HG03025 (cell line): ENCODE measurements at regions not wholly inside any gene's neighbourhood (a gene's known extent, or its start where the extent isn't known, plus 50 kb on each side); places are given as distances from the start of the nearest gene placed in this dataset.

ENCODE experiments used
- ATAC-seq: cut with Tn5 transposase; IDR thresholded peaks from one replicate; pipeline ENCODE4 v1.9.1; 2021; ENCODE audit warnings: mild to moderate bottlenecking, moderate library complexity; ENCODE audit not compliant: unreplicated experiment, low FRiP score

DNA sequence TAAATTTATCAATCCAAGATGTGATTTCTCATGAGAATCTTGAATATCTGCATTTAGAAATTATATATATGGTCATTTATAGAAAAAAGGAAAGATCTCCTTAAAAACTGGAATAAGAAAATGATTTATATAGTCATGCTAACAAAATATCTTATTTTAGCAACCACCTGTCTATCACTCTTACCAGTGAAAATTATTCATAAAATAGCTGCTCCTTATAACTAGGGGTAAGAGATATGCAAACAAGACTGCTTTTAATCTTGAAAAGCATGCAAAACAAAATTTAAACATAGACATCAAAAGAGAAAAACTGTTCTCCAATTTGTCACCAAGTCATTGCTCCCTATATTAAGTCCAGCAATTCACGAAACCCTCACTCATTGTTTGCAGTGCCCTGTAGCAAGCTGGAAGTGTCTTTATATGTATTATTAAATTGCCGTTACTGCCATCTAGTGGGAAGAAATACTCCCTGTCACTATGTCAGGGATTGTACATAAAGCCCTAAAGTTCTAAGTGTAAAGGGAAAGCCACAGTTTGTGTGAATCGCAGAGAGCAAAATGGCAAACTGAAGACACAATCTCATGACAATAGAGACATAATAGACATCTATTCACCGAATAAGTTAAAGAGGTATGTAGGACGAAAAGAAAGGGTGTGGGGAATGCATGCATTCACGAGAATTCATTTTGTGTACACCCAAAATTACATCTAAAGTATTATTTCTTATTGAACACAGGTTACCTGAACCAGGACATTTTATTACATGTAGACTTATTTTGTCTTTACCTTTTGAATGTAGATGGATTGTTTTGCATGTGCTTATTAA lies 600.5 kb downstream of the USP25 start:
- ATAC-seq: peak; percentile 75

DNA sequence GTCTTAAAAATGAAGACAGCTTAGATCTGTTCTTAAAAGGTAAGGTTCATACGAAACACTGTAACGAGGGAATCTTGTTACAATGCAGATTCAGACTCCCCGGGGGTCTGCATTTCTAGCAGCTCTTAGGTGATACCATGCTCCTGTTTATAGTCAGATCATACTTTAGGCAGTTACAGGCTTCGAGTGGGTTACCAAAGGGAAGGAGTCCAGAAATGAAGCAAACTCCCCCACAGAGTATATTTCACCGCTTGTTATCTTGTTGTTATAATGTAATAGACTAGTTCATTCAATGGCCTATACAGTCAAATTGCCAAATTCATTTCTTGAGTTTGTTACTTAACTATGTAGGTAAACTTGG lies 601.1 kb downstream of the USP25 start:
- ATAC-seq: no peak

DNA sequence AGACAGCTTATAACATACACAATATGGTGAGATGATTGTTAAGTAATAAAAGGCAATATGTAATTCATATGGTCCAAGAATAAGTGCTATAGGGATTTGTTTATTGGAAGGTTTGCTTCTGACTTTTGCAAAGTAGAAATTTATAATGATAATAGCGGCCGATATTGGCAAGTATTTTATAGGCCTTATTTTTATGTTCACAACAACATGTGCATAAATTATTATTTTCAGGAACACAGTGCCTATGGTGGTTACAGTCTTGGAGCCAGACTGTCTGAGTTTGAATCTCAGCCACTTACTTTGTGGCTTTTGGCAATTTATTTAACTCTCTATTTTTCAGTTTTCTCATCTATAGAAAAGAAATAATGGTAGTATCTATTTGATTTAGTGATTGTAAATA lies 607.5 kb downstream of the USP25 start:
- no peak for ATAC-seq

DNA sequence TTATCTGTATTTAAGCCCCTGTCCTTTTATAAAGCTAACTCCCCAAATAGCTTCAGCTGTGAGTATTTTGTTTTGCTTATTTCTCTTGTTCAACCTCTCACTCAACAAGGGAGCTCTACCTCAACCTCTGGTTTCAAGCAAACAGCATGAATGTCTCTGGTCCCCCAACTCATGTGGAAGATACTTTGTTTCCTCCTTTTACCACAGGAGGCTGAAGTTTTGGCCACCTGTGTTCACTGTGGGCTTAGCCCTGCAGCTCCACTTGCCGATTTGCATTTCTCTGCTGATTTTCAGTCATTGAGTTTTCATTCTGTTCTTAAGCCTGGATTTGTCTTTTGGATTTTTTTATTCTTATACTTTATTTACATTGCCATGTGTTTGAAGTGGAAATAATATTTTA lies 613.1 kb downstream of the USP25 start:
- ATAC-seq: no peak

DNA sequence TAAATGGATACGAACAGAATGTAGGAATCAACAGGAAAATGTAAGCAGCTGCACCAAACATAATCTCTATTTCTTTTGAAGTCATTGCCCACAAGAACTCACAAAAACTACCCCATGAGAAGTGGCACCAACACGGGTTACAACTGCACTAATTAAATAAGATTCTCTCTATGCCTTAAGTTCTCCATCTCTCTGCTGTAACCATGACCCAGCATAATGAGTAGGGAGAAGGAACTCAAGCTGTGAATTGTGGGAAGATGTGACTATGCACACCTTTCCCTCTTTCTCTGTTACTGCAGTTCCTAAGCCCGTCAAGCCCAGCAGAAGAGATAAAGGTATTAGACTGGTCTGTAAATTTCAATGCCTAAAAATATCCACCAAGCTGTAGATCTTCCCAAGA lies 614.0 kb downstream of the USP25 start:
- ATAC-seq: no peak

DNA sequence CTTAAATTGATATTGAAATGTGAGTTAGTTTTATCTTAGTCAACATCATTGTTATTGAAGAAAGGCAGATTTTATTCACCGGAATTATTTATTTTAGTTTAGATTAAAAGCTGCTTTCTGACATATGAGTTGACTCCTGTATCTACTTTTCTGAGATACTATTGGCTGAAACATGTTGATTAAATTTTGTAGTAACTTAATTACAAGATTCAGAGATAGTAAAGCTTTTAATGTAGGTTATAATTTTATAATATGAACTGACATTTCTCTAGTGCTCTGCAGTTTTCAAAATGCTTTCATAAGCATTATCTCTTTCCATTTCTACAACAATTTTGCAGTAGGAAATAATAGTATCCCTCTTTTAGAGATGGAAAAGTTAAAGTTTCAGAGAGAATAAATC lies 616.0 kb downstream of the USP25 start:
- no peak for ATAC-seq

DNA sequence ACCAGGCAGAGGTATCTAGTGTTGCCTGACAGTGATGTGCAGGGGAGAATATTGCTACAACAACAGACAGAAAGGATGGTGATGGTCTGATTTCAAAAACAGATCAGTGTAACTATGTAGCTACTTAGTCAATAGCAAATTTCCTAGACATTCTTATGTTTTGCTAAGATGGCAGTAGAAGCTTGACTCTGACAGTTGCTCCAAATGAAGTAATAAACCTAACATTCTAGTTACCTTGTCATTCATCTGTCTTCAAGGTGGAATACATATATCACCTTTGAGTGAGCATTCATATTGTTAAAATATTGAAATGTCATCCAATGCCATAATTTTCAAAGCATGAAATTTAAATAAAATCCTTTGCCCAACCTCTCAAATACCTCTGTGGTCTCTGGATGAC lies 617.4 kb downstream of the USP25 start:
- no peak for ATAC-seq

DNA sequence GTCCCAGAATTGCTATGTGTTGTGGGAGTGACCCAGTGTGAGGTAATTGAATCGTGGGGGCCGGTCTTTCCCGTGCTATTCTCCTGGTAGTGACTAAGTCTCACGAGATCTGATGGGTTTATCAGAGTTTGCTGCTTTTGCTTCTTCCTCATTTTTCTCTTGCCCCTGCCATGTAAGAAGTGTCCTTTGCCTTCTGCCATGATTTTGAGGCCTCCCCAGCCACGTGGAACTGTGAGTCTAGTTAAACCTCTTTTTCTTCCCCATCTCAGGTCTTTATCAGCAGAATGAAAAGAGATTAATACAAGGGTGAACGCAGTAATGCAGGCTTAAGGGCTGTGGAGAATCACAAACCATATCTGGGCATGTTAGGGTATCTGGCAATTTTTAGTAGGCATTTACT lies 624.0 kb downstream of the USP25 start:
- ATAC-seq: no peak

DNA sequence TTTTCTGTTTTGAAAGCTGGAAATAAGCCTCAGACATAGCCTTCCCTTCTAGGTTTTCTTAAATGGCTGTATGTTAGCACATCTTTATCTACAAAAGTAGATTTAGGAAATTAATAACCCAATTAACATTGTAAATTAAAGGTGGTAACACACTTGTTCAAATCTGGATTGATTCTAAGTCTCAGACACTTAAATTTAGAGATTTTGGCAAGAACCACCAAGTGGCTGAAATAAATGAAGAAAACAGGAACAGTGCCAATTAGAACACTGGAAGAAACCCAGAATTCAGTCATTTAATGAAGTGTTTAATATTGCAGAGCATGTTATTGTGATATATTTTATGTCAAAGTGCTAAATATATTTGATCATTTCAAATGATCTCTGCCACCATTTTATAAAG lies 628.2 kb downstream of the USP25 start:
- ATAC-seq: no peak

DNA sequence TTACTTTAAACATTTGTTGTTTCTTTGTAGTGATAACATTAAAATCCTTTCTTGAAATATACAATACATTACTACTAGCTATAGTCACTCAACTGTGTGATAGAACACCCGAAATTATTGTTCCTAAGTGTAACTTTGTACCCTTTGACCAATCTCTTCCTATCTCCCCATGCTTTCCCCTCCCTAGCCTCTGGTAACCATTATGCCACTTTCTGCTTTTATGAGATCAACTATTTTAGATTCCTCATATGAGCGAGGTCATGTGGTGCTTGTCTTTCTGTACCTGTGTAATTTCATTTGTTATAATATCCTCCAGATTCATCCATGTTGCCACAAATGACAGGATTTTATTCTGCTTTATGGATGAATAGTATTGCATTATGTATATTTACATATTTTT lies 629.0 kb downstream of the USP25 start:
- no peak for ATAC-seq

DNA sequence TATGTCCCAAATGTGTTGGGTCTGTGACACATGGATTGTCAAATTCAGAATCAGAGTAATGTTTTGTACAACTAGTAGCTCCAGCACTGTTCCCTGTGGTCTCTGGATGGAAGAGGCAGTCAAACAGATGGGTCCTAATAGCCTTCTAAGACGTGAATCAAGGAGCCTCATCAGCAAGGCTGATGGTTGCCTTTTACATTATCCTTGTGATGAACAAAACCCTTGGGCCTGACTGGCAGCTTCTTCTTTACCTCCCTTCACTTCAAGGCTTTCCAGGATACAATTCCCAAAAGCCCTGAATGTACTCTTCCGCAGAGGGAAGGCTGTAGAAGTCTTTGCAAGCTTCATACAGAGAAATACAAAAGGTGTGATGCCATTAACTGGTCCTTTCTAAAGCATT lies 633.3 kb downstream of the USP25 start:
- ATAC-seq: no peak

DNA sequence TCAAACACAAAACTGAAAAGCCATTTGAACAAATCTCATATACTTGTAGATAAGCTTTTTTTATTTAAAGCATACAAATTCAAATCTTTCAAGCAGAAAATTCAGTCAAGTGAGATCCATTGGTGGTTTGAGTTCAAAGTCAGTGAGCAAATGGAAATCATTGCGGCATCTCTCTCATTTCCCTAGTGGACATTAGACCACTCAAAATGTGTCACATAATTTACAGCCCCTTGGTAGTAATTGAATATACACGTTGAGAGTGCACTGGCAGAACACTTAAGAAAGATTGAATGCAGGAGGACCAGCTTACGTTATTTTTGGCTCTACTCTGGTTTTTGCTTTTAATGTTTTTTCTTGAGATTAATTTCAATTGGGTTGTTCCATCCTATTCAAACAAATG lies 633.7 kb downstream of the USP25 start:
- no peak for ATAC-seq

DNA sequence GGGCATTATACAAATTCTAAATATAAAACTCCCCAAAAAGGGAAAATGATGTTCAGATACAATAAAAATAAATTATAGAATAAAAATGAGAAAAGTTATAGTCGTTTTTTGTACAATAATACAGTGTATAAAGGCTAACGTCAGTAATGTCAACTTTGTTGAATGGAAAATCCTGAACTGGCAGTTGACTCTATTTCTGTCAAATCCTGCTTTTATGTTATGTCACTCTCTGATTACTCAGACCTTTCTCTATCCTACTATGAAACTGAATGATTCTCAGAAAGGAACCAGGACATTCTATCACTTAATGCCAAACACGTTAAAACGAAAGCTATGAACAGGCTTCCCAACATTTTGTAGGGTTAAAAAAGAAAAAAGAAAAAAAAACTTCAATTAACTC lies 636.4 kb downstream of the USP25 start:
- ATAC-seq: no peak

DNA sequence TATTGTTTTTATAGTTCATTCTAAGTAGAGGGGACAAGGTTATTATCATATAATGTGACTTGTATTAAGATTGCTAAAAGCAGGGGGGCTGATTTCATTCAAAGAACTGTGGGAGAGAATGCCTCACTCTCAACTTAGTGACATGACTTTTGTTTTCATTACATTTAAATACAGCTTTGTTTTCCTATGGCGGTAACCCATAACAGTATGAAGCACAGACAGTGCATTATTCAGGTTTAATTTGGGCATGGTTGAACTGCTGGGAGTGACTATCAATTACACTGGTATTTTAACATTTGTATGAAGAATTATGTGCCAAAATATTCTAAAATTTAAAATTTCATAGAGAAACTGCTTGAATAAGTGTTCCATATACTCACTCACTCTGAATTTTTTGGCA lies 637.3 kb downstream of the USP25 start:
- no peak for ATAC-seq

DNA sequence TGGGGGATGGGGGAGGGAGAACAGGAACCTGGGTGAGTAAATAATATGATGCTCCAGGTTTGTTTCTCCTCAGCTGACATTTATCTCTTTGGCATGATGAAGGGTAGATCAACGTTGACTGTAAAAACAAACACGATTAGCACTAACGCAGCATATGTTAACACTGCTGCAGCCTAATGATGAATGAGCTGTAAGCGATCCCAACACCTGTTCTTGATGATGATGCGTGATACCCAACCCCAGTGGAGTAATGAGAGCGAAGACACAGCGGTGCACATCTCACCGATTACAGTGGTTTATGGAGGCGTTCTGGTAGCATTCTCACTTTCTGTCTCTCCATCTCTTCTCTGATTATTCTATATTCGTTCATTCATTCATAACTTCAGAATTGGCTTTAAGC lies 640.4 kb downstream of the USP25 start:
- no peak for ATAC-seq

DNA sequence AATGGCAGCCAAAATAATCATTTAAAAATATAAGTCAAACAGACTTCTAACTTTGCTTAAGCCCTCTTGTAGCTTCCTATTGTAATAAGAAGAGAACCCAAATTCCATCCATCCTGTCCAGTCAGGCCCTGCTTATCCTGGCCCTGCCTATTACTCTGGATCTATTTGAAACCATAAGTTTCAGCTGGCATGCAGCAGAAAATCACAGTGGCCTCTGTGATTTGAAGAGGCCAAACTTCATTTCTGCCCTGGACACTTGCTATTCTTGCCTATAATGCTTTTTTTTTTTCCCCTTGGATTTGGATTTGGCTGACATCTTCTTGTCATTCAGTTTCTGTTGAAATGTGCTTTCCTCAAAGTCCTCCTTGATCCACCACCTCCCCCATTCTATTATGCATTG lies 642.8 kb downstream of the USP25 start:
- no peak for ATAC-seq

DNA sequence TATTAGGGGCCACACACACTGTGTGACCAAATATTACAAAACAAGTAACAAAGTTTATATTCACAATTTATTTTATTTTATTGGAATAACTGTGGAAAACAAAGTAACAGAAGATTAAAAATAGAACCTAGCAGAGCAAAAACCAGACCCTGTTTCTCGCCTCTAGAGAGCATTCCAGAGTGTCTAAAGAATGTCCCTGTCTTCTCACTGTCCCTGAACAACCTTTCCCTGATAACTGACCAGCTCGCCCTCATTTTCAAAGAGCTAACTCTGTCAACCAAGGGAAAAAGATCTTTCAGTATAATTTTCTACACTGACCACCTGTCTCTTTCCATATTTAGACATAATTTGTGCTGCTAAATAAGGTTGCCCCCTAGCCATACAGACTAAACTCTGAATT lies 646.9 kb downstream of the USP25 start:
- ATAC-seq: no peak

DNA sequence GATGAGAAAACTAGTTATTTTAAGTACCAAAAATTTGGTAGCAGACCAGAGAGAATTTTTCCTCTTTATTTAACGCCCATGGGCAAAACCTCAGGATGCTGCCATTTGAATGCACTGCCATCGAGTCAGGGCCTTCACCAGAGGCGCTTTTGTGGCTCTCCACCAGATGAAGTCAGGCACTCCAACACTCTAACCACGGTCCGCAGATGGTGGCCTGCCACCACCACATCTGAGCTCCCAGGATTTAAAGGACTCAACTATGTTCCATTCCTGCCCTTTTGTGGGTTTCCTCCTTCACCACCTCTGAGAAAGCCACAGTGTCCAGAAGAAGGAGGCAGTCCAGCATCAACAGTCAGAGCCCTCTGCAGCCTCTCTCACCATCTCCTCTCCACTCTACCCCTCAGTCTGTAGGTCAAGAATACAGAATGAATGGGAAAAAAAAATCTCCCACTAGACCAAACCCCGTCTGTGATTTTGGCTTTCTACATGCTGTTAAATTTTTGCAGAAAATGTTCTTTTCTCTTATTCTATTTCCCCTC lies 647.4 kb downstream of the USP25 start:
- ATAC-seq: no peak

DNA sequence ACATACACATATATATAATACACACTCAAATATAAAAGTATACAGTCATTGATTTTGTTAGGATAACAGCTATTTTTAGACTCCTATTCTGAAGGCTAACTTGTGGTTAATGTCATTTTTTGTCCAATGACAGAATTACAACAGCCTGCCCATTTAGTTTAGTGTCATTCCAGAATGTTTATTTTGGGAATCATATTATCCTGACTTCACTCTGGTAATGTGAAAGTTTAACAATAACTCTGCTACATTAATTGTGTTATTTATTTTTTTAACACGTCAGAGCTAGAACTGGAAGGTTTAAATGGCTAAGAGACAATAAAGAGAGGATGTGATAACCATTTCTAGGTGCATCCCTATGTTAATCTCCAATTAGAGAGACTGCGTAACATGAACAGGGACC lies 648.1 kb downstream of the USP25 start:
- no peak for ATAC-seq

DNA sequence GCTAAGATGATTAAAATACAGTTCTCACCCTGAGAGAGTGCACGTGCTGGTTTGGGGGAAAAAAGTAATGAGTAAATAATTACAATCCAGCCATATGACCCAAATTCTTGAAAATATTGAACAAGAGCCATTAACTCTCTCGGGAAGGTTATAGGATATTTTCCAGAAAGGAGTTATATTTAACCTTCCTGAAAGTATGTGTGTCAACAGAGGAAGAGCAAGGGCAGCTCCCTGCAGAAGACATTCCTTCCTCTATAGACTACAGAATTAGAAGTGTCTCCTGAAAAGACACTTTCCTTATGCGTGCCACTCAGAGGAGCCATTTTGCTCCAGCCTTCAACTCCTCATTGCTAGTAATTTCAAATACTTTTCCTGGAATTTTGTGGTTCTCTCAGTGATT lies 648.7 kb downstream of the USP25 start:
- no peak for ATAC-seq

DNA sequence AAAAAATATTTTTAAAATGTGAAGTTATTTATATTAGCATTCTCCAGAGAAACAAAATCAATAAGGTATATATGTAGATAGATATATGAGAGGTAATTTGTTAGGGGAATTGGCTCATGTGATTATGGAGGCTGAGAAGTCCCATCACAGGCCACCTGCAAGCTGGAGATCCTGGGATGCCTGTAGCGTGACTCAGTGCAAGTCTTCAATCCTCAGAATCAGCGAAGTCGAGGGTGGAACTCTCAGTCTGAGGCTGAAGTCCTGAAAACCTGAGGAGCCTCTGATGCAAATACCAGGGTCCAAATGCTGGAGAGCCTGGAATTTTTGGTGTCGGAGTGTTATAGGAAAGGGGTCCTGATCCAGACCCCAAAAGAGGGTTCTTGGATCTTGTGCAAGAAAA lies 658.5 kb downstream of the USP25 start:
- ATAC-seq: no peak

DNA sequence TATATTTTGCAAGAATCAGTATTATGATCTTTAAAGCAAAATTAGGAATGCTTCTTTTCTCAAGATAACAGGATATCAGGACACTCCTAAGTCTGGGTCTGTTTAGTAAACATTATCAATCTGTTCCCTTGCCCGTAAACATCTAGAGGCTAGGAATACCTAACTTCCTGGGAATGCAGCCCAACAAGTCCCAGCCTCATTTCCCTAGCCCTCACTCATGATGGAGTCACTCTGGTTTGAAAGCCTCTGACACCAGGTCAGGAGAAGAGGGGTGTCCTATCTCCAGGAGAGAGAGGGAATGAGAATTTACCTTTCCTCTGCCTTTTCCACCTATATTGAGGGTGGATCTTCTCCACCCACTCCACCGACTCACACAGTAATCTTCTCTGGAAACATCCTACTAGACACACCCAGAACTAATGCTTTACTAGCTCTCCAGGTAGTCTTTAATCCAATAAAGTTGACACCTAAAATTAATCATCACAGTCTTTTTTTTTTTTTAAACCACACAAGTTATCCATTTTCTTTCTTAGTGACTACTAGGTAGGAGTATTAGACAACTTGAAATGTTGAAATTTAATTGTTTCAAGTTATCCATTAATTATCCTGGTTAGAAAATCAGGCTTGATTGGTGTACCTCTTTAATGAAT lies 659.3 kb downstream of the USP25 start:
- ATAC-seq: no peak
